CD4-positive, alpha-beta T cell treated with Interleukin-4 for 1 hour (primary cell): ENCODE measurements at regions not wholly inside any gene's neighbourhood (a gene's known extent, or its start where the extent isn't known, plus 50 kb on each side); places are given as distances from the start of the nearest gene placed in this dataset.

Experiments used
- DNase-seq, 2 donors: peaks; one replicate each; pipeline ENCODE4 v3.0.0-alpha.2; 2020 to 2022

DNA sequence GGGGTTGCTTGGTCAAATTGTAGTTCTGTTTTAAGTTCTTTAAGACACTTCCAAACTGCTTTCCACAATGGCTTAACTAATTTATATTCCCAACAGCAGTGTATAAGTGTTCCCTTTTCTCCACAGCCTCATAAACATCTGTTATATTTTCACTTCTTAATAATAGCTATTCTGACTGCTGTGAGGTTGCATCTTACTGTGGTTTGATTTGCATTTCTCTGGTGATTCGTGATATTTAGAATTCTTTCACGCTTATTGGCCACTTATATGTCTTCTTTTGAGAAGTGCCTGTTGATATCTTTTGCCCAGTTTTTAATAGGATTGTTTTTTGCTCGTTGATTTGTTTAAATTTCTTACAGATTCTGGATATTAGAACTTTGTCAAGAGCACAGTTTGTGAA lies 278.6 kb upstream of the ITM2A start:
- no peak for DNase-seq

DNA sequence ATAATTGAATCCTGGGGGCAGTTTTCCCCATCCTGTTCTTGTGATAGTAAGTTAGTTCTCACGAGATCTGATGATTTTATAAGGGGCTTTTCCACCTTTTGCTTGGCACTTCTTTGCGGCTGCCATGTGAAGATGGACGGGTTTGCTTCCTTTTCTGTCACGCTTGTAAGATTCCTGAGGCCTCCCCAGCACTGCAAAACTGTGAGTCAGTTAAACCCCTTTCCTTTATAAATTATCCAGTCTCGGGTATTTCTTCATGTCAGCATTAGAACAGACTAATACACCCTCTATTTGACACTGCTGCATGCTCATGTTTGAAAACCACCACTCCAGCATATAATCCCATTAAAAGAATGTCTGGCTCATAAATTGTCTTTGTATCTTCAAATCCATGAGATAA lies 264.4 kb upstream of the ITM2A start:
- no peak for DNase-seq

DNA sequence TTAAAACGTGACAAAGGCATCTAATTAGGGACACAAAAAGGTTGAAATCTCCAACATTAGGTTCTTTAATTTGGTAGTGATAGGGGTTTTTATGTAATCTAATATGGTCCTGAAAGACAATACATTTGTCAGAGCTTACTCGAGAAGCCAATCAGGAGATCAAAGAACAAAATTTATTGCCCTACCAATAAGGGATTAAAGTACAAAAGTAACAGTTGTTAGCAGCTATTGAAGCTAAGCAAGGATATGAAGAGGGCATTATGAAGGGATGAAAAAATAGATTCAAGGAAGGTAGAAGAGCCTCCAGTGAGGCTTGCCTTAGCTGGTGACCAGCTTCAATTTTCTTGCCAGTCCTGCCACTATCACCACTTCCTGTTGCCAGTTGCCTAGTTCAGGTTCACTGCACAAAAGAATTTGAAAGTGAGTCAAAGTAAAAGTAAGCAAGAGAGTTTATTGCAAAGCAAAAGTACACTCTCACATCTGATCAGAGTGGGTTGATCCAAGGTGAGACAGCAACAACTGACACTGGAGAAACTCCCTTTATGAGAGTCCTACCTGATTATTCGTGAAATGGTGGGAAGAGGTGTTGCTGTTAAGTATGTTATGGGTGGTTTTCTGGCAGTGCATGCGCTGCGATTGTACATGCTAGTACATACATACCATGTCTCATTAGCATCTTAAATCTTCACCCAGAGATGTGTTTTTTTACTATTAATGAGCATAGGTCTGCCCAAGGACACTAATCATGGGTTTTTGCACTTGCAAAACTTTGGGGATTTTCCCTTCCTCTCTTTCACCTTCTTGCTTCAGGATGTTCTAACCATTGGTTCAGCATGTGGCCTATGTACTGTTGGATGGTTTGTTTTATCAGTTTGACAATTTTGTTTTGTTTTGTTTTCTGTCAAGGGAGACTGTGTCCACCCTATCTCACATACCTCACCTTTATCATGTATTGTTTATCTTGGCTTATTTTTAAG lies 263.2 kb upstream of the ITM2A start:
- DNase-seq: no peak

DNA sequence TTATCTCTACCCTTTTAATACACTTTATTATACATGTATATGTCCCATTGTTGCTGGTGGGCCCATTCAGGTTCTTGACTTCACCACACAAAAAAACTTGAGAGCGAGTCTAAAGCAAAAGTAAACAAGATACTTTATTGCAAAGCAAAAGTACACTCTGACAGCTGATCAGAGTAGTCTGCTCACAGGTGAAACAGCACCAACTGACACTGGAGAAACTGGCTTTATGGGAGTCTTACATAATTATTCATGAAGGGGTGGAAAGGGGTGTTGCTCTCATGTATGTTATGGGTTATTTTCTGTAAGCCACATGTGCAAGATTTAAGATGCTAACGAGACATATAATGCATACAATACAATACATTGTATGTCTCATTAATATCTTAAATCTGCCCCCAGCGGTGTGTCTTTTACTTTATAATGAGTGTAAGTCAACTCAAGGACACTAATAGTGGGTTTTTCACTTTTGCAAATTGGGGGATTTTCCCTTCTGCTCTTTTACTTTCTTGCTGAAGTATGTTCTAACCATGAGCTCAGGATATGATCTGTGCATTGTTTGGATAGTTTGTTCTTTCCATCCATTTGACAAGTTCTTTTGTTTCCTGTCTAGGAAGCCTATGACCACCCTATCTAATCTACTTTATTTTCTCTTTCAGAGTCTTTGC lies 256.1 kb upstream of the ITM2A start:
- no peak for DNase-seq

DNA sequence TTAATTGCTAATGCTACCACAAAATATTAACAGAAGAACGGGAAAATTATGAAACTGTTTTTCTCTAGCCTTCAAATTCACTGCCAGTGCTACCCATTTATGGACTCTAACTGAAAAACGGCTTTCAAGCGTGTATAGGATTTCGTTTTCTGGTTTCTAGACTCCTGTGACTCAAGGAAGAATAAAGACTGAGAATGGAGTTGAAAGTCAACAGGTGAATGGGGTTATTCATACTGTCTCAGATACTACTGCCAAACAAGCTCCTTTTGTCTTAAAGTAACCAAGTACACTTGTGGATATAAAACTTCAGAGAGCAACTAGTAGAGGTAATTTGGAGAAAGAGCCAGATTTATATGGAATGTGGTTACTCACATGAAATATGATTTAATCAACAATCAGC lies 251.1 kb upstream of the ITM2A start:
- no peak for DNase-seq

DNA sequence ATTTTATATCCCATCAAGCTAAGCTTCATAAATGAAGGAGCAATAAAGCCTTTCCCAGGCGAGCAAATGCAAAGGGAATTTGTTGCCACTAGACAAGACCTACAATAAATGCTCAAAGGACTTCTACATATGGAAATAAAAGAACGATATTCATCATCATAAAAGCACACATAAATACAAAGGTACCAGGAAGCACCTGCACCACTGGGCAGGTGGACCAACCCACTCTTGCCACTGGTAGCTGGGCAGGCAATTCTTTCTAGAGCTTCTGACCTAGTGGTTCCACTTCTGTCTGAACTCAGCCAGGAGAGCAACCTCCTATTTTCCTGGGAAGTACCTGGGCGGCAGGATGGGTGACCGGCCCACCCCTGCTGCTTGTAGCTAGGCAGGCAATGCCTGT lies 237.2 kb upstream of the ITM2A start:
- DNase-seq: no peak

DNA sequence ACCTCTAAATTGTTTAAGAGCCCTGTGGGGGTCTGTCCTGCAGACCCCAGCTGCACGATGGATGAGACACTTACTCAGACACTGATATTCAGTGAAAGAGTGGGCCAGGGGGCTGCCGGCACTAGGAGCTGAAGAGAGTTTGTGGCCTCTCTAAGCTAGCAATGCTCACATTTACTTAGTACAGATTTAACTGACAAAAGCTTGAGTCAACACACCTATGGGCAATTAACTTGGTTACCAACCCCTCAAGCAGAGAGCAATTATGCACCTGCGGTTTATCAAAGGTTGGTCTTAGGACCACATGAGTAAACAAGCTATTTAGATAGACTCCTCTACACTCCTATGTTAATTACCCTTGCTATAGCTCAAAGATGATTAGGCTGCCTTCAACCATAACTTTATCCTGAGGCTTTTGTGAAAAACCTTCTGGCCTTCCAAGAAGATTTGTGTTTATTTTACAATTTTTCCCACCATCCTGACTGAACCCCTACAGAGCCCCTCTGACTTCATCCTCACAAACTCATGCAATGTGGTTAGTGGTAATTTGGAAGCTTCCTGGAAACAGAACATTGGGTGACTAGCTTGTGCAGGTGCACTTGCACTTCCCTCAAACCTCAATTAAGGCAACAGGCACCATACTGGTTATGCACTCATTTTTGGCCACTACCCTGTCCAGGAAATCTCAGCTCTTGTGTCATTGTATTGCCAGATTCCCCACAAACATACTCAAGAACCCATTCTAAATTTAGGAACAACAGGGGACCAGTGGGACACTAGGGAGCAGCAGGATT lies 234.4 kb upstream of the ITM2A start:
- no peak for DNase-seq

DNA sequence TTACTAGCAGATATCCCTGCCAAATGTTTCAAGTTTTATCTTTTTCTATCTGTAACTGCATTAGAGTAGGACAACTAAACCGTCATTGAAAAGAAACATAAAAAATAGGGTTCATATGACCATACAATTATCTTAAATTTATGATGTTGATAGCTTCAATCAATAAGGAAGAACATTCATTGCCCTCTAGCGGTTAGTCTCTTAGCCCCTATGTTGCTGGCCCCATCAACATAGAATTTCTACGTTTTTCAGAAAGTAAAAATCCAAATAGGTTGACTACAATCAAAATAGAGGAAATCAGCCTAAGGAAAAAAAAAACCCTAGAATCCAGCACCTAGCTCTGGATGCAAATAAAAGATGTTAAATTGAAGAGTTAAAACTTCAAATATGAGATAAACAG lies 225.1 kb upstream of the ITM2A start:
- DNase-seq: no peak

DNA sequence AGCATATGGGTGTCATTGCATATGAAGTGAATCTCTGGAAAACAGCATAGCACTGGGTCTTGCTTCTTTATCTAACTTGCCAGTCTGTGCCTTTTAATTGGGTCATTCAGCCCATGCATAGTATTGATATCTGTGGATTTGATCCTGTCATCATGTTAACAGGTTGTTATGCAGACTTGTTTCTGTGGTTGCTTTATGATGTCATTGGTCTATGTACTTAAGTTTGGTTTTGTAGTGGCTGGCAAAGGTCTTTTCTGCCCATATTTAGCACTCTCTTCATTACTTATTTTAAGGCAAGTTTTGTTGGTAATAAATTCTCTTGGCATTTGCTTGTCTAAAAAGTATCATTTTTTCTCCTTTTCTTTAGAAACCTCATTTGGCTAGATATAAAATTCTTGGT lies 221.1 kb upstream of the ITM2A start:
- DNase-seq: no peak

DNA sequence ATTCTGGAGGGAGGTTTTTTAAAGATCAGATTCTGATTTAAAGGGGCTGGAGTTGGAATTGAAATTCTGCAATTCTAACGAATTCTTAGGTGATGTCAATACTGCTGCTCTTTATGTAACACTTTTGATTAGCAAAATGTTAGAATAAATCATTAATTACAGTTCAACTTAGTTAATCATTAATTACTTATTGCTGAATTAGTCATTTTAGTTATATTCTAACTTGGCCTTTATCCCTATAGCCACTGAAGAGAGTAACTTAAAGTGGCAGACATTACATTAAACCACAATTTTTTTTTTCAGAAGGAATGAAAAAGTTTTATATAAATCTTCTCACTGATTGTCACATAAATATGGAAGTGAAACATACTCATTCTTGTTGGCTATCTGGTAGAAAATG lies 206.6 kb upstream of the ITM2A start:
- DNase-seq: no peak

DNA sequence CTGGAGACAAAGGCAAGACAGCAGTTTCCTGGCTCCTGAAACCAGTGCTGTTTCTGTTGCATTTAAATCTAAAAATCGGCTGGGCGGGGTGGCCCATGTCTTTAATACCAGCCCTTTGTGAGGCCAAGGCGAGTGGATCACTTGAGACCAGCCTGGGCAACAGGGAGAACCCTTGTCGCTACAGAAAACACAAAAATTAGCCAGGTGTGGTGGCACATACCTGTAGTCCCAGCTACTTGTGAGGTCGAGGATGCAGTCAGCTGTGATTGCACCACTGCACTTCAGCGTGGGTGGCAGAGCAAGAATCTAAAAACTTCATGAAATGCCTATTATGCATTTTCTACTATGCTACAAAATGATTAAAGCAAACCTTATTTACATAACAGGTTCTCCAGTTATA lies 205.4 kb upstream of the ITM2A start:
- DNase-seq: no peak

DNA sequence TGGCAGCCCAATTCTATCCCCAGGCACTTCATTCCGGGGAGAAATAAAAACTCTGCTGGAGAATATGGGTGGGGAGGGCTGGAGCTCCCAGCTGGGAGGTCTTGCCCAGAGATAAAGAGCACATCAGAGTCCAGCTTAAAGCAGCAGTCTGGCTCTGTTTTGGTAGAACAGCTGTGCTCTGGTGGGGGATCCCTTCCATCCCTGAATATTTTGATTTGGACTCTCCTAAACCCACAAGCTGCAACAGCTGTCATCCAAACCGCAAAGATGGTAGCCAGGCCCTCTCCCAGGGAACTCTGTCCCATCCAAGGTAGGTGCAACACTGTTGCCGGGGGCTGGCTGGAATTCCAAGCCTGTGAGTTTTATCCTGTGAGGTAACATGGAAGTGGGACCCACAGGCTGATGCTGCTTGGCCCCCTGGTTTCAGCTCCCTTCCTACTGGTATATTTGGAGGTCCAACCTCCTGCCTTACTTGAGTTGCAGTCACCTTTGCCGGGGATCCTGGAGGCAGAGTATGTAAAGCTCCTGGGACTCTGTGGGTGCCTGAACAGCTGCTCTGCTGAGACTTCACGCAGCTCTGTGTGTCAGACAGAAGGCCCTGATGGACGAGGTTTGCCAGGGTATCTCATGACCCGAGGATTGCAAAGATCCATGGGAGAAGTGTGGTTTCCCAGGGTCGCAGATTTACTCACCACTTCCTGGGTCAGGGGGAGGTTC lies 203.5 kb upstream of the ITM2A start:
- no peak for DNase-seq

DNA sequence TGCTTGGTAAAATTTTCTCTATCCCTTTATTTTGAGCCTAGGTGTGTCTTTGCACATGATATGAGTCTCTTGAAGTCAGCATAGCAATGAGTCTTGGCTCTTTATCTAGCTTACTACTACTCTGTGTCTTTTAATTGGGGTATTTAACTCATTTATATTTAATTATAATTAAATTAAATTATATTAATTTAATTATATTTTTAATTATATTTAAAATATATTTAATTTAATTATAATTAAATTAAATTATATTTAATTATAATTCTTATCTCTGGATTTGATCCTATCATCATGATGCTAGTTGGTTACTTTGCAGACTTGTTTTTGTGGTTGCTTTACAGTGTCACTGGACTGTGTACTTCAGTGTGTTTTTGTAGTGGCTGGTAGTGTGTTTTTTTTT lies 201.2 kb upstream of the ITM2A start:
- no peak for DNase-seq

DNA sequence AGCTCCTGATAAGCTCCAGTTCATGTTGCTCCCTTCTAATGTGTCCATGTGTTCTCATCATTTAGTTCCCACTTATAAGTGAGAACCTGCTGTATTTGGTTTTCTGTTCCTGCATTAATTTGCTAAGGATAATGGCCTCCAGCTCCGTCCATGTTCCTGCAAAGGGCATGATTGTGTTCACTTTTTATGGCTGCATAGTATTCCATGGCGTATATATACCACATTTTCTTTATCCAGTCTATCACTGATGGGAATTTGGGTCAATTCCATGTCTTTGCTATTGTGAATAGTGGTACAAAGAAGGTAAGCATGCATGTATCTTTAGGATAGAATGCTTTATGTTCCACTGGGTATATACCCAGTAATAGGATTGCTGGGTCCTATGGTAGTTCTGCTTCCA lies 197.2 kb upstream of the ITM2A start:
- DNase-seq: no peak

DNA sequence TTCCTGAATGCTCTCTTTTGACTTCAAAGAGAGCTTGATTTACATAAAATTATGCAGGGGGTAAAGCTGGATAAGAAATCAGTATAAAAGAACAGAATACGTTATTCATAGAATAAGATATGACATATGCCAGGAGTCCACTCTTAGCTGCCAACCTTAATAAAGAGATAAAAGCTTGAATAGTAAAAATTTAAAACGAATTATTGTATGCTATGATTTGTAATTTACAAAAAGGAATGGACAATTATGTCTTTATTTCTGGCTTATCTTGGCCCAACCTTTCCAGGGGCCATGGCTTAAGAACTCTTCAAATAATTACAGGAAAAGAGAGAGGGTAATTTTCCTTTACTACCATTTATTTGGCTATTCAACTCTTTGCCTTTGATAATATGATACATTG lies 192.2 kb upstream of the ITM2A start:
- no peak for DNase-seq

DNA sequence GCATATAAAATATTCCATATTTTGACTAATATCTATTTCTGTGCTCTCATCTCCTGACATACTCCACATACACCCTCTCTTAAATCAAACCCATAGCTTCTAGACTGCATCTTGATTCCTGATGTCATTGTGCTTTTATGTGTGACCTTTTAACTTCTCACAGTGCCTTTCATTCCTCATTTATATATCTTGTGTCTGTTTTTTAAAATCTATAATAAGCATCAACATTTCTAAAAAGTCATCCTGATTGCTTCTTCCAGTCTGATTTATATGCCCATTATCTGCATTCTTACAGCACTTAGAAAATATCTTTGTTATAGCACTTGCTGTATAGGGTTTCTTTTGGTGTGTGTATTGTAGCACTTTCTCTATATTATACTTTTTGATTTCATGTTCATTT lies 190.1 kb upstream of the ITM2A start:
- DNase-seq: no peak

DNA sequence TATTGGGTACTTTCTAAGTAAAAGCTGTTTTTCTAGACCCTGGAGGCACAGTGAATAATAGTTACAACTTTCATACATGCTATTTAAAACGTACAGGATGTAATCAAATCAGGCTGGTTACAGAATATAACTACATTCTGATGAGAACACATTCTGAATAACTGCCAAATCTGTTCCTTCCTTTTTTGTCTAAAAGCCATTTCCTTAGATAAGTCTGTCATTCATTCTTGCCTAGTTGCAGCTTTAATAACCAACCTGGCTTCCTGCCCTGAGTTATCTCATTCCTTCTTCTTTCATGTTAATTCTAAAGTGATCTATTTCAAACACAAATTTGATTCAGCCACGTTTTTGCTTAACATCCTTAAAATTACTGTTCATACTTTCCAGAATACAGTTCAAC lies 189.7 kb upstream of the ITM2A start:
- no peak for DNase-seq

DNA sequence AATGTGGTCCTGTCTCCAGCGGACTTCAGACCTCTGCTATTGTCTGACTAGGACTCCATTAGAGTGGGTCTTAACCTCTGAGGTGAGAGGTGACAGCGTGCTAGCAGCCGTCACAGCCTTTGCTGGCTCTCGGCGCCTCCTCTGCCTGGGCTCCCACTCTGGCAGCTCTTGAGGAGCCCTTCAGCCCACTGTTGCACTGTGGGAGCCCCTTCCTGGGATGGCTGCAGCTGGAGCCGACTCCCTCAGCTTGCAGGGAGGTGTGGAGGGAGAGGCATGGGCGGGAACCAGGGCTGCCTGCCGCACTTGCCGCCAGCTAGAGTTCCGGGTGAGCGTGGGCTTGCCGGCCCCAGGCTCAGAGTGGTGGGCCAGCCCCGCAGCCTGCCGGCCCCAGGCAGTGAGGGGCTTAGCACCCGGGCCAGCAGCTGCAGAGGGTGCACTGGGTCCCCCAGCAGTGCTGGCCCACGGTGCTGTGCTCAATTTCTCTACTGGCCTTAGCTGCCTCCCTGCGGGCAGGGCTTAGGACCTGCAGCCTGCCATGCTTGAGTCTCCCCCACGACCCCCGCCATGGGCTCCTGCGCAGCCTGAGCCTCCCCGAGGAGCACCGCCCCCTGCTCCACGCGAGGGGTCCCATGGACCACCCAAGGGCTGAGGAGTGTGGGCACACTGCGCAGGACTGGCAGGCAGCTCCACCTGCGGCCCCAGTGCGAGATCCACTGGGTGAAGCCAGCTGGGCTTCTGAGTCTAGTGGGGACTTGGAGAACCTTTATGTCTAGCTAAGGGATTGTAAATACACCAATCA lies 163.4 kb upstream of the ITM2A start:
- DNase-seq: no peak

DNA sequence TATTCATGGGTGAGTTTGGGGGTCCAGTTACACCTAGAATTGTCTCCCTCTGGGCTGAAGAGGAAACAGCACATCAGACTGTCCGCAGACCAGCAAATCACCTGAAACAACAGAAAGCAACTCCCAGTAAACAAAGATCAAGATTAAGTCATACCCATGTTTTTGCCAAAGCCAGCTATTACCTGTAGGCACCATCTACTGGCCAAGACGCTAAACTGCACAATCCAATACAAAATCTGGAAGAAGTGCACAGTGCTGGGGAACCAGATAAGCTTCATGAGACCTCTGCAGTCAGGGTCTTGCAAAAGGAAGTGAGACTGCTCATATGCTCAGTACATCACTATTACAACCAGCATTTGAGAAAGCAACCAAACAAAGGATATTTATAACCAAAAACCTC lies 157.5 kb upstream of the ITM2A start:
- no peak for DNase-seq

DNA sequence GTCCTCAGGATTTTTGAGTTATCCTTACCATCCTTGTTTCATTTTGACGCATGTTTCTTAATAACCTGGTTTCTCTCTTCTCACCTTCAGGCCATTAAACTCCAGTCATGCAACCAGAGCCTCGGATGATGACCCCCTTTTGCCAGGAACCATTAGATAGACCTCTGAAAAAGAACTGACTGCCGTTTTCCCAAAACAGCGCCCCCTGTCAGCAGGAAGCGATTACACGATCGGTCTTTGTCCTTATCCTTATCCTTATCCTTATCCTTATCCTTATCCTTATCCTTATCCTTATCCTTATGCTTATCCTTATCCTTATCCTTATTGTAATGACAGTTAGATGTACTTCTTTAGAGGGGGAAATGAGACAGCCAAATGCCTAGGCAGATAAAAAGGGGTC lies 148.4 kb upstream of the ITM2A start:
- DNase-seq: no peak

DNA sequence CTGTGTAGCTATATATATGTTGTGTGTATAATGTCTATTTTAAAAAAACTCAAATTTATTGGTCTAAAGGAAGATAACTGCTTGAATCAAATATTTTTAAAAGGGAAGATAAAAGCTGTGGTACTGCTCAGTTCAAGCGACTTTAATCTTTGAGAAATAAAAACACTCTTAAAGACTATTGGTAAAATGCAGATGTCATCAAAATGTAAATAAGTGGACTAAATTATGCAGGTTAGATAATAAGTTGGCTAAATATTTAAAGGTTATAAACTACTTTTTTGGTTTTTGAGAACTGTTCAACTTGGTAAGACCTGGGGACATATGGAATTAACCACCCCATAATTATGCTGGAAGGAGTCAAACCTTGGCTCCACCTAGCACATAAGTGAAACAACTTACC lies 144.7 kb upstream of the ITM2A start:
- no peak for DNase-seq

DNA sequence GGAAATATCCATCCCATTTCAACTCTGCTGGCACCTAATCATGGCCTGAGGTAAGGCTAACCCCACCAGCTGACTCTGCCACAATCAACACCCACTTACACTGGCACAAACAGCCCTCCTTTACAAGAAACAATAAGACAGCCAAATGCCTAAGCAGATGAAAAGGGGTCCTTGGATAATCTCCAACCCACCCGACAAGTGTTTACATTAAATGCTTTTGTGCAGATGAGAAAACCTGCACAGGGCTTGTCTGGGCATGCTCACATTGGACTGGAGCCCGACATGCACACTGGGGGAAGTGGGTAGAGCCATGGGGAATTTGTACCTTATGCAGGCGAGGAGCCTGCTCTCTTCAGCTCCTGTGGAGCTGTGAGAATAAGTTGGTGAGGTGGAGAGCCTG lies 138.9 kb upstream of the ITM2A start:
- DNase-seq: no peak
